Upper lobe of left lung (tissue), 4 donors: ENCODE measurements at regions not wholly inside any gene's neighbourhood (a gene's known extent, or its start where the extent isn't known, plus 50 kb on each side); places are given as distances from the start of the nearest gene placed in this dataset.

Experiments used
- EP300 ChIP-seq, 4 donors: sonication (generic); formaldehyde crosslinking; IDR thresholded peaks; one replicate each; pipeline ENCODE4 v1.5.1; 2017; ENCODE audit warnings: antibody characterized with exemption in 4 of 4, control low read depth in 2 of 4
- POLR2A ChIP-seq, 4 donors: fragments of 450-650 bp; IDR thresholded peaks; one replicate each; pipeline ENCODE4 v1.5.1; 2016 to 2017; ENCODE audit warnings: antibody characterized with exemption in 4 of 4, mild to moderate bottlenecking in 2 of 4
- TF ChIP-seq, protein P1 (sequence below), 6 experiments: fragments of 450-650 bp in 4 of 6; fragments of 200-600 bp in 2 of 6; sonication (generic) in 2 of 6; IDR thresholded peaks; one replicate each; pipeline ENCODE4 v1.5.1; 2016 to 2019; ENCODE audit warnings: antibody characterized with exemption in 6 of 6

DNA sequence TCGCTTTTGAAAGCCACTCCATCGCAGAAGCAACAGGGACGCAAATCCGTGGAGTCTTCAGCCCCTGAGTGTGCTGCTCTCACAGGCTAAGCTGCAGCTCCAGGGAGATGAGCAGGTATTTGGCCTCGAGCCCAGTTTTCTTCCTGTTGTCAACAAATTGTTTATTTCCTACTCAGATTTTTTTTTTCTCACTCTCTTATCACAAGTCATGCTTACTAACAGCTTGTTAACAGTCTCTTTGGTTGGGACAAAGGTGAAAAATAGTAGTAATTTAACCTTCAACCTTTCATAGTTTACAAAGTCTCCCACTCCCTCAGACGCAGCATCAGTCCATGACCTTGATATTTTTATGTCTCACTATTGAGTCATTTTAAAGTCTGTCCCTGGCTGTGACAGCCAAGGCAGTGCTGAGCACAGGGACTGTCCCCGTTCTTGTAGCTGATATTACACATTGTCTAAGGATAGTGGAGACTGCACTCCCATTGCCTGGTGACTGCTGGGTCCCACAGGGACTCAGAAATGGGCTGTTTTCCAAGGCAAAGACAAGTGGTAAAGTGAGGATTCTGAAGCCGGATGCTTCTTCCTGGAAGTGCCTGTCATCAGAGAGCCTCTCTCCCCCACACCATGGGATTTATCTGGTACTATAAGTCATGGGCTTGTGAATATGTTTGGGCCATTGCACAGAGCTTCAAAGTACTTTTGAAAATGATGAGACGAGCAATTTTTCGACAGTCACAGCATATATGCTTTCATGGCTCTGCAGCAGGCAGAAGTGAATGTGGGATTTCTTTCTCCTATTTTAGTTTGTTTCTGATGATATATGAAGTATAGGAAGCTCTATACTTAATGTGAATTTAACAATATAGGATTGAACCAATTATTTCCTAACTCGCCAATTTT lies 59.8 kb upstream of the UNC13C start:
- TF ChIP-seq EP300 (IDR thresholded peaks at IDR 0.05), result no peak
- TF ChIP-seq, protein P1, sequence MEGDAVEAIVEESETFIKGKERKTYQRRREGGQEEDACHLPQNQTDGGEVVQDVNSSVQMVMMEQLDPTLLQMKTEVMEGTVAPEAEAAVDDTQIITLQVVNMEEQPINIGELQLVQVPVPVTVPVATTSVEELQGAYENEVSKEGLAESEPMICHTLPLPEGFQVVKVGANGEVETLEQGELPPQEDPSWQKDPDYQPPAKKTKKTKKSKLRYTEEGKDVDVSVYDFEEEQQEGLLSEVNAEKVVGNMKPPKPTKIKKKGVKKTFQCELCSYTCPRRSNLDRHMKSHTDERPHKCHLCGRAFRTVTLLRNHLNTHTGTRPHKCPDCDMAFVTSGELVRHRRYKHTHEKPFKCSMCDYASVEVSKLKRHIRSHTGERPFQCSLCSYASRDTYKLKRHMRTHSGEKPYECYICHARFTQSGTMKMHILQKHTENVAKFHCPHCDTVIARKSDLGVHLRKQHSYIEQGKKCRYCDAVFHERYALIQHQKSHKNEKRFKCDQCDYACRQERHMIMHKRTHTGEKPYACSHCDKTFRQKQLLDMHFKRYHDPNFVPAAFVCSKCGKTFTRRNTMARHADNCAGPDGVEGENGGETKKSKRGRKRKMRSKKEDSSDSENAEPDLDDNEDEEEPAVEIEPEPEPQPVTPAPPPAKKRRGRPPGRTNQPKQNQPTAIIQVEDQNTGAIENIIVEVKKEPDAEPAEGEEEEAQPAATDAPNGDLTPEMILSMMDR (IDR thresholded peaks at IDR 0.05), result no peak
- TF ChIP-seq POLR2A (IDR thresholded peaks at IDR 0.05), result no peak
